Loucy (cell line): ENCODE measurements at regions not wholly inside any gene's neighbourhood (a gene's known extent, or its start where the extent isn't known, plus 50 kb on each side); places are given as distances from the start of the nearest gene placed in this dataset.

Experiments used
- CTCF ChIP-seq: fragments of 200-600 bp; sonication (generic); conservative IDR thresholded peaks from 2 replicates; pipeline ENCODE4 v1.5.1; 2014; ENCODE audit warnings: mild to moderate bottlenecking, antibody characterized with exemption, low read length
- EZH2phosphoT487 ChIP-seq: fragments of 200-600 bp; IDR thresholded peaks from 2 replicates; pipeline ENCODE4 v1.6.1; 2018; ENCODE audit warnings: antibody characterized with exemption, mild to moderate bottlenecking, moderate library complexity, borderline replicate concordance

- TF ChIP-seq CTCF: no peak
- no peak for TF ChIP-seq EZH2phosphoT487
Measured at GRCh38 chr6:159359581-159360297, 190.5 kb downstream of the FNDC1 start.
